ENCODE measurements at regions not wholly inside any gene's neighbourhood (a gene's known extent, or its start where the extent isn't known, plus 50 kb on each side); places are given as distances from the start of the nearest gene placed in this dataset.

DNA sequence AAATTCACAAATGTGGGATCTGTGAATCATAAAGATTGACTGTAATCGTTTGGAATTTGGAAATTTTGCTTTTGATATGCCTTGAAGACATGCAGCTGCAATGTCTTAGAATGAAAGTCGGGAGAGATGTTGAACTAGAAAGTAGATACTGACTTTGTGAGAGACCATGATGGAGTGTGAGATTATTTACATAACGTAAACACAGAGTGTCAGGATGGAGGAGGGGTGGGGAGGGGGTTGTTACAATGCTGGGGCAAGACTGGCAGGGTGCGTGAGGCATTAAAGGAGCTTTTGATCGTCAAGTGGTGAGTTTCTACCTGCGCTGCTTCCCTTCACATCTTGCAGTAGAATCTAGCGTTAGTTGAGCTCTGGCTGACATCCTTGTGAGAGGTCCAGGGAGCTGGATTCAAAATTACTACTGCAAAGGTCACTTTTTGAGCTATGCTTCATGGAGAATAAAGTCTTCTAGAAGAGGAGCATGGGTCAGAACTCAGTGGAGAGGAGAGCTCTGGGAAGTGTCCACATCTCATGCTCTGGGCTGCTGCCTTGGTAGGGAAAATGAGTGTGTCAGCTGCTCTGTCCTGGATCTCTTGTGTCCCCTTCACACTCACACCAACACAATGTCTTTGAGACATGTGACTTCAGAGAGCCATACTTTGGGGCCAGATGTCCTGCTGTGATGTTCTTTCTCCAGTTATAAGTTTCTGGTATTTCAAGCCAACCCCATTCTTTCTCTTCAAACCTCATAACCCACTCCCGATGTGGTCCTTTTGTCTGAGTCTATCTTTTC, 105.2 kb upstream of the CITED2 start:
- H3K4me1 Mint-ChIP-seq (ENCODE audit: low read depth), result peaks cover 3% of the 10 kb centered on the region

DNA sequence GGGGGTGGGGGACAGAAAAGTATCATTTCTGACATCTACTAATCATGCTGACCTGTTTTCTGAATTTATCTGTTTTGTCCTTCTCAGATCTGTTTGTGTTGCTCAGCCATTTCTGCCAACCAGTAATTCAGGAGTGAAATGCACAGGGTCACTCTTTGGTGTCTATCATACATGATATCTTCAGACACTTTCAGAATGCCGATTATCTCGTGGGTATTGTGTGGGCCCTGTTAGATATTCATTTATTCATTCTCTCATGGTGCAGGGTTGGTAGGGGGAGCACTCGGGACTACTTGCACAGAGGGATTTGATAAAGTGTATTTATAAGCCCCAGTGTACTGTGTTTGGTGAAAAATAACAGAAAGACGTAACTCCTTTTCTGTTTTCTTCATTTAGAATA, 101.2 kb upstream of the CITED2 start:
- H3K4me3 Mint-ChIP-seq, result no peak overlapping the region
- H3K27ac Mint-ChIP-seq, result no peak overlapping the region
- H3K9me3 Mint-ChIP-seq, result no peaks in the 10 kb centered on the region
- no peaks in the 10 kb centered on the region for H3K36me3 Mint-ChIP-seq (ENCODE audit: low read depth)
- DNase-seq, result no peak
- H3K4me1 Mint-ChIP-seq (ENCODE audit: low read depth), result peaks cover 27% of the 10 kb centered on the region
- TF ChIP-seq, protein P1, sequence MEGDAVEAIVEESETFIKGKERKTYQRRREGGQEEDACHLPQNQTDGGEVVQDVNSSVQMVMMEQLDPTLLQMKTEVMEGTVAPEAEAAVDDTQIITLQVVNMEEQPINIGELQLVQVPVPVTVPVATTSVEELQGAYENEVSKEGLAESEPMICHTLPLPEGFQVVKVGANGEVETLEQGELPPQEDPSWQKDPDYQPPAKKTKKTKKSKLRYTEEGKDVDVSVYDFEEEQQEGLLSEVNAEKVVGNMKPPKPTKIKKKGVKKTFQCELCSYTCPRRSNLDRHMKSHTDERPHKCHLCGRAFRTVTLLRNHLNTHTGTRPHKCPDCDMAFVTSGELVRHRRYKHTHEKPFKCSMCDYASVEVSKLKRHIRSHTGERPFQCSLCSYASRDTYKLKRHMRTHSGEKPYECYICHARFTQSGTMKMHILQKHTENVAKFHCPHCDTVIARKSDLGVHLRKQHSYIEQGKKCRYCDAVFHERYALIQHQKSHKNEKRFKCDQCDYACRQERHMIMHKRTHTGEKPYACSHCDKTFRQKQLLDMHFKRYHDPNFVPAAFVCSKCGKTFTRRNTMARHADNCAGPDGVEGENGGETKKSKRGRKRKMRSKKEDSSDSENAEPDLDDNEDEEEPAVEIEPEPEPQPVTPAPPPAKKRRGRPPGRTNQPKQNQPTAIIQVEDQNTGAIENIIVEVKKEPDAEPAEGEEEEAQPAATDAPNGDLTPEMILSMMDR (IDR thresholded peaks at IDR 0.05), result no peak
- H3K27me3 Mint-ChIP-seq (ENCODE audit: insufficient read depth), result no peaks in the 10 kb centered on the region

More for the DNA sequence above, 105.2 kb upstream of the CITED2 start:
- H3K36me3 Mint-ChIP-seq (ENCODE audit: low read depth), result no peaks in the 10 kb centered on the region
- H3K27me3 Mint-ChIP-seq (ENCODE audit: insufficient read depth), result no peaks in the 10 kb centered on the region
- no peak for DNase-seq
- no peak overlapping the region for H3K4me3 Mint-ChIP-seq
- TF ChIP-seq, protein P1 (IDR thresholded peaks at IDR 0.05), result no peak
- no peak overlapping the region for H3K27ac Mint-ChIP-seq
- H3K9me3 Mint-ChIP-seq, result no peaks in the 10 kb centered on the region

DNA sequence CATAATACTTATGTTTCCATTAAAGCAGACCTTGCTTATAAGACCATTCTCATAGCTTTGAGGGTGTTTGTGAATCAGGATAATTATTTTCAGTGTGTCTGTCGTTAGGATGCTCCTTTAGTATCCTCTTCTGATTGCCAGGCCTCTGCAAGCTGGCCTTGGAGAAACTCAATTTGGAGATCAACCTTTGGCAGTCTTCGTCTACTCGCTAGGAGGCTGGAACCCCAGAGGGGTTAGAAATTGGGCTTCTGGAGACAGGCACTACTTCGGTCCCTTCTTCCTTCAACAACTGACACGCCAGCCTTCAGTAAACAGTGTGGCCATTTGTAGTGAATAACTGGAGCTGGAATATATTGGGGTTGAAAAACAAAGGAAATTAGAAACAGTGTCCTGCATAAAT, 100.8 kb upstream of the CITED2 start:
- TF ChIP-seq, protein P1 (IDR thresholded peaks at IDR 0.05), result no peak
- Mint-ChIP-seq H3K4me3 (no peak overlapping the region), H3K9me3 (no peaks in the 10 kb centered on the region), H3K36me3 (ENCODE audit: low read depth) (no peaks in the 10 kb centered on the region), H3K27ac (no peak overlapping the region), H3K4me1 (ENCODE audit: low read depth) (peaks cover 27% of the 10 kb centered on the region), H3K27me3 (ENCODE audit: insufficient read depth) (no peaks in the 10 kb centered on the region)
- no peak for DNase-seq

DNA sequence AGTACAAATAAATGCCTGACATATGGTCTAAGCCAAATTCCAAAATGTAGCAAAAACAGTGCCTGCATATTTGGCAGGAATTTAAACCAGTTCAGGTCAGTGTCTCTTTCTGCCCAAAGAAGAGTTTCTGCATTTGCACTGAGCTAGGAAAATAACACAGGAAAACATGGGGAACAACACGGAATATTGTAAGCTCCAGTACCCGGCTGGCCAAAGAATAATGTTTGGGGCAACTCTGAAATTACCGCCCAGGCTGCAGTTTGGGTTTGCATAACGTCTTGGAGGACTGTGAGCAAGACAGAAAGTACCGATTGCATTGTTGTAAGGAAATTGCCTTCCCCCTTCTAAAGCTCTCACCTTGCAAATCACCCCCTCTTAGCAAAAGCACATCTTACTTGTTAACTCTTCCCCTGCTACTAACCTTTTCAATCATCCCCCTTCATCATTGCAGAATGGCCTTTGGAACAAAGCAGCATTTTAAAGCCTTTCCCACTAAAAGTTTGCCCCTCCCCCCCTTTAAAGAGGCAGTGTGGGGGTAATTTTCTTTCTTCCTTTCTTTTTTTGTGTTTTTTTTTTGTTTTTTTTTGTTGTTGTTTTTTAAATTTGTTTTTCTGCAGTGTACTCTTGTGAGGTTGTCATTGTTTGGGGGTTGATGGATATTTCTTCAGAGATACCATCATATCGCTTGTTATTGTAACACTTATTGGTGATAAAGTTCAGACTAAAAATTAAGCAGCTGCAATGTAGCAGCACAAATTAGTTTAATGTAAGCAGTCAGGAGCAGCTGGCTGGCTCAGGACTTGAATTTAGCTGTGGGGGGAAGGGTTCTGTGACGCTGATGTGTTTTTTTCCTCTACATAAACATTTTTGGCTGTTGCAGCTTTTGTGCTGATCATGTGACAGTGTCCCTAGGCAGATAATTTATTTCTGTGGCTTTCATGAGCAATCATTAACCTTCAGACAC, 100.0 kb upstream of the CITED2 start:
- peak overlapping the region; percentile 14 for H3K27ac Mint-ChIP-seq

DNA sequence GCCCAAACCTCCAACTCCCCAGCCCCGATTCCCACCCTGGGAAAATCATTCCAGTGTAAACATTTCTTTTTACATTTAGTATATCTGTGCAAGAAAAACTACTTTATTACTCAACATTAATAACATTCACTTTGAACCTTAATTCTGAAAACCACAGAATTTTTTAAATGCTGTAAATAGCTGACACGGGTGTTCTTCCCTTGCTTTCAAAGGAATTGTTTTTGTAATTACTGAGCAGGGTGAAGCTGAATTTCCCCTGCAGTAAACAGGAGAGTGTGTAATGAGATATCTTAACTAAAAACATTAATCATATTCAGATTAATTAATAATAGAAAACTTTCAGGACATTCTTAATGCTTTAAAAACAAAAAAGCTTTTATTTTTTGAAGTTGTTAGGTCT, 99.3 kb upstream of the CITED2 start:
- Mint-ChIP-seq H3K27me3 (ENCODE audit: insufficient read depth) (no peaks in the 10 kb centered on the region), H3K9me3 (no peaks in the 10 kb centered on the region), H3K4me1 (ENCODE audit: low read depth) (peaks cover 27% of the 10 kb centered on the region), H3K4me3 (peak overlapping the region; percentile 71; the same call in 1 of the 2 replicates), H3K27ac (peak overlapping the region; percentile 11), H3K36me3 (ENCODE audit: low read depth) (no peaks in the 10 kb centered on the region)
- TF ChIP-seq, protein P1 (IDR thresholded peaks at IDR 0.05), result no peak
- DNase-seq, result no peak

More for the DNA sequence above, 100.0 kb upstream of the CITED2 start:
- peak; percentile 8 for DNase-seq
- H3K27me3 Mint-ChIP-seq (ENCODE audit: insufficient read depth), result no peaks in the 10 kb centered on the region
- peaks cover 27% of the 10 kb centered on the region for H3K4me1 Mint-ChIP-seq (ENCODE audit: low read depth)
- TF ChIP-seq, protein P1 (IDR thresholded peaks at IDR 0.05), result no peak
- H3K9me3 Mint-ChIP-seq, result no peaks in the 10 kb centered on the region
- no peaks in the 10 kb centered on the region for H3K36me3 Mint-ChIP-seq (ENCODE audit: low read depth)
- H3K4me3 Mint-ChIP-seq, result peak overlapping the region; percentile 71

Measured in HFFc6 (cell line).